GM23338 (cell line): ENCODE measurements at regions not wholly inside any gene's neighbourhood (a gene's known extent, or its start where the extent isn't known, plus 50 kb on each side); places are given as distances from the start of the nearest gene placed in this dataset.

Experiments
- CTCF ChIP-seq, 2 experiments: fragments of 200-600 bp in 1 of 2; sonication (generic) in 1 of 2; conservative IDR thresholded peaks; 2 replicates each; pipeline versions ENCODE4 v1.5.1 to v1.6.1; 2016 to 2017; ENCODE audit warnings: antibody characterized with exemption in 2 of 2, low read depth in 2 of 2, mild to moderate bottlenecking in 2 of 2, moderate library complexity in 1 of 2
- EZH2 ChIP-seq: fragments of 200-600 bp; sonication (generic); IDR thresholded peaks from one replicate; pipeline ENCODE4 v1.8.0; 2017; ENCODE audit warnings: antibody characterized with exemption, mild to moderate bottlenecking, low read depth; ENCODE audit not compliant: unreplicated experiment
- POLR2AphosphoS5 ChIP-seq: IDR thresholded peaks from 2 replicates; pipeline ENCODE4 v1.6.1; 2016; ENCODE audit warnings: antibody characterized with exemption, low read depth
- REST ChIP-seq: IDR thresholded peaks from one replicate; pipeline ENCODE4 v1.6.1; 2018; ENCODE audit warnings: antibody characterized with exemption; ENCODE audit not compliant: unreplicated experiment

GRCh38 chr1:81596341-81596740, 204.4 kb upstream of the ADGRL2 start:
- no peak for TF ChIP-seq CTCF (conservative IDR thresholded peaks at IDR 0.05; ENCODE audit: low read depth in 2 of 2)
- TF ChIP-seq EZH2: no peak
- no peak for TF ChIP-seq REST
- TF ChIP-seq POLR2AphosphoS5: no peak
